ENCODE measurements at regions not wholly inside any gene's neighbourhood (a gene's known extent, or its start where the extent isn't known, plus 50 kb on each side); places are given as distances from the start of the nearest gene placed in this dataset.

- H4K20me1 ChIP-seq (ENCODE audit: control insufficient read depth, extremely low read depth, insufficient read depth, low read length), result no peaks in the 10 kb centered on the region
- H3K36me3 ChIP-seq (ENCODE audit: control insufficient read depth, insufficient read depth, low read length), result no peaks in the 10 kb centered on the region
- TF ChIP-seq CTCF (conservative IDR thresholded peaks at IDR 0.05 in 1 of 2, IDR thresholded peaks at IDR 0.05 in 1 of 2; ENCODE audit: low read depth in 1 of 2, low read length in 2 of 2) (no peak), EZH2 (IDR thresholded peaks at IDR 0.05; ENCODE audit: low read length, missing control alignments) (no peak)
- no peak for DNase-seq (ENCODE audit: low read depth in 2 of 2)
- H2AFZ ChIP-seq (ENCODE audit: low read length), result no peak overlapping the region
- no peak overlapping the region for H3K4me3 ChIP-seq (replicated peaks in 1 of 4; ENCODE audit: control extremely low read depth in 1 of 4, insufficient read depth in 1 of 4, low read depth in 3 of 4, low read length in 4 of 4)
- H3K79me2 ChIP-seq (ENCODE audit: control insufficient read depth, insufficient read depth, low read length), result no peaks in the 10 kb centered on the region
- H3K4me1 ChIP-seq (ENCODE audit: control insufficient read depth, extremely low read depth, insufficient read depth, low read length), result no peaks in the 10 kb centered on the region
- H3K9me3 ChIP-seq (ENCODE audit: control insufficient read depth, insufficient read depth, low read depth, low read length), result no peaks in the 10 kb centered on the region
- H3K27me3 ChIP-seq (ENCODE audit: control insufficient read depth, insufficient read depth, low read length), result no peaks in the 10 kb centered on the region
- no peak overlapping the region for H3K27ac ChIP-seq (ENCODE audit: insufficient read depth, low read length)
- no peak overlapping the region for H3K4me2 ChIP-seq (ENCODE audit: extremely low read depth, insufficient read depth, low read length)
- H3K9ac ChIP-seq (ENCODE audit: insufficient read depth, low read length), result no peak overlapping the region
These were observed 661.8 kb upstream of the HS6ST1 start for GRCh38 chr2:128980475-128980874.

GRCh38 chr2:128981353-128981752, 662.7 kb upstream of the HS6ST1 start:
- Histone ChIP-seq H2AFZ (ENCODE audit: low read length) (no peak overlapping the region), H3K4me3 (replicated peaks in 1 of 4; ENCODE audit: control extremely low read depth in 1 of 4, insufficient read depth in 1 of 4, low read depth in 3 of 4, low read length in 4 of 4) (no peak overlapping the region), H4K20me1 (ENCODE audit: control insufficient read depth, extremely low read depth, insufficient read depth, low read length) (no peaks in the 10 kb centered on the region), H3K9me3 (ENCODE audit: control insufficient read depth, insufficient read depth, low read depth, low read length) (no peaks in the 10 kb centered on the region), H3K79me2 (ENCODE audit: control insufficient read depth, insufficient read depth, low read length) (no peaks in the 10 kb centered on the region), H3K36me3 (ENCODE audit: control insufficient read depth, insufficient read depth, low read length) (no peaks in the 10 kb centered on the region), H3K4me1 (ENCODE audit: control insufficient read depth, extremely low read depth, insufficient read depth, low read length) (no peaks in the 10 kb centered on the region), H3K27me3 (ENCODE audit: control insufficient read depth, insufficient read depth, low read length) (no peaks in the 10 kb centered on the region), H3K9ac (ENCODE audit: insufficient read depth, low read length) (no peak overlapping the region), H3K27ac (ENCODE audit: insufficient read depth, low read length) (no peak overlapping the region), H3K4me2 (ENCODE audit: extremely low read depth, insufficient read depth, low read length) (no peak overlapping the region)
- TF ChIP-seq CTCF (conservative IDR thresholded peaks at IDR 0.05 in 1 of 2, IDR thresholded peaks at IDR 0.05 in 1 of 2; ENCODE audit: low read depth in 1 of 2, low read length in 2 of 2) (no peak), EZH2 (IDR thresholded peaks at IDR 0.05; ENCODE audit: low read length, missing control alignments) (no peak)
- DNase-seq (ENCODE audit: low read depth in 2 of 2), result no peak

- H3K36me3 ChIP-seq (ENCODE audit: control insufficient read depth, insufficient read depth, low read length), result no peaks in the 10 kb centered on the region
- TF ChIP-seq EZH2 (IDR thresholded peaks at IDR 0.05; ENCODE audit: low read length, missing control alignments), result no peak
- no peak for TF ChIP-seq CTCF (conservative IDR thresholded peaks at IDR 0.05 in 1 of 2, IDR thresholded peaks at IDR 0.05 in 1 of 2; ENCODE audit: low read depth in 1 of 2, low read length in 2 of 2)
- no peaks in the 10 kb centered on the region for H3K79me2 ChIP-seq (ENCODE audit: control insufficient read depth, insufficient read depth, low read length)
- no peaks in the 10 kb centered on the region for H3K27me3 ChIP-seq (ENCODE audit: control insufficient read depth, insufficient read depth, low read length)
- H3K4me2 ChIP-seq (ENCODE audit: extremely low read depth, insufficient read depth, low read length), result no peak overlapping the region
- H2AFZ ChIP-seq (ENCODE audit: low read length), result no peak overlapping the region
- H3K27ac ChIP-seq (ENCODE audit: insufficient read depth, low read length), result no peak overlapping the region
- no peaks in the 10 kb centered on the region for H3K9me3 ChIP-seq (ENCODE audit: control insufficient read depth, insufficient read depth, low read depth, low read length)
- H4K20me1 ChIP-seq (ENCODE audit: control insufficient read depth, extremely low read depth, insufficient read depth, low read length), result no peaks in the 10 kb centered on the region
- H3K4me3 ChIP-seq (replicated peaks in 1 of 4; ENCODE audit: control extremely low read depth in 1 of 4, insufficient read depth in 1 of 4, low read depth in 3 of 4, low read length in 4 of 4), result no peak overlapping the region
- no peak overlapping the region for H3K9ac ChIP-seq (ENCODE audit: insufficient read depth, low read length)
- no peaks in the 10 kb centered on the region for H3K4me1 ChIP-seq (ENCODE audit: control insufficient read depth, extremely low read depth, insufficient read depth, low read length)
- no peak for DNase-seq (ENCODE audit: low read depth in 2 of 2)
These were observed 663.3 kb upstream of the HS6ST1 start for GRCh38 chr2:128982001-128982400.
